HEK293 (cell line): ENCODE measurements at regions not wholly inside any gene's neighbourhood (a gene's known extent, or its start where the extent isn't known, plus 50 kb on each side); places are given as distances from the start of the nearest gene placed in this dataset.

Experiments
- CTCF ChIP-seq: fragments of 450-650 bp; formaldehyde crosslinking; IDR thresholded peaks from 2 replicates; pipeline ENCODE4 v1.5.1; 2016; ENCODE audit warnings: missing biosample characterization, missing genetic modification characterization
- SALL2 ChIP-seq: fragments of 450-650 bp; formaldehyde crosslinking; IDR thresholded peaks from 2 replicates; pipeline ENCODE4 v1.5.0; 2017; ENCODE audit warnings: missing biosample characterization, mild to moderate bottlenecking, missing genetic modification characterization, borderline replicate concordance
- TSHZ1 ChIP-seq: fragments of 450-650 bp; formaldehyde crosslinking; IDR thresholded peaks from 2 replicates; pipeline ENCODE4 v1.5.1; 2016; ENCODE audit warnings: missing biosample characterization, missing genetic modification characterization, borderline replicate concordance
- ZNF138 ChIP-seq: fragments of 450-650 bp; formaldehyde crosslinking; IDR thresholded peaks from 2 replicates; pipeline ENCODE4 v1.5.1; 2016; ENCODE audit warnings: missing biosample characterization, missing genetic modification characterization, borderline replicate concordance
- ZNF302 ChIP-seq: fragments of 450-650 bp; formaldehyde crosslinking; IDR thresholded peaks from 2 replicates; pipeline ENCODE4 v1.5.1; 2016; ENCODE audit warnings: missing biosample characterization, missing genetic modification characterization, low read depth
- ZNF350 ChIP-seq: fragments of 450-650 bp; formaldehyde crosslinking; IDR thresholded peaks from 2 replicates; pipeline ENCODE4 v1.5.0; 2017; ENCODE audit warnings: missing biosample characterization, mild to moderate bottlenecking, missing genetic modification characterization
- ZNF521 ChIP-seq: fragments of 450-650 bp; formaldehyde crosslinking; IDR thresholded peaks from 2 replicates; pipeline ENCODE4 v1.5.1; 2017; ENCODE audit warnings: missing biosample characterization, mild to moderate bottlenecking, missing genetic modification characterization
- ZNF548 ChIP-seq: fragments of 450-650 bp; formaldehyde crosslinking; IDR thresholded peaks from 2 replicates; pipeline ENCODE4 v1.5.1; 2016; ENCODE audit warnings: missing biosample characterization, missing genetic modification characterization
- ZNF664 ChIP-seq: fragments of 450-650 bp; formaldehyde crosslinking; IDR thresholded peaks from 2 replicates; pipeline ENCODE4 v1.5.1; 2016; ENCODE audit warnings: missing biosample characterization, missing genetic modification characterization
- ZNF747 ChIP-seq: fragments of 450-650 bp; formaldehyde crosslinking; IDR thresholded peaks from 2 replicates; pipeline ENCODE4 v1.5.1; 2016; ENCODE audit warnings: missing biosample characterization, missing genetic modification characterization

GRCh38 chr1:25064465-25065240, 134.6 kb upstream of the RUNX3 start:
- TF ChIP-seq ZNF350 = no peak
- TF ChIP-seq CTCF = no peak
- no peak for TF ChIP-seq TSHZ1 (tag by site-specific recombination)
- TF ChIP-seq SALL2 (tag by site-specific recombination) = no peak
- no peak for TF ChIP-seq ZNF138
- TF ChIP-seq ZNF747 = no peak
- TF ChIP-seq ZNF664 (tag by site-specific recombination) = no peak
- no peak for TF ChIP-seq ZNF548 (tag by site-specific recombination)
- no peak for TF ChIP-seq ZNF521
- TF ChIP-seq ZNF302 (tag by site-specific recombination) = no peak
